GM12878 (cell line): ENCODE measurements at regions not wholly inside any gene's neighbourhood (a gene's known extent, or its start where the extent isn't known, plus 50 kb on each side); places are given as distances from the start of the nearest gene placed in this dataset. TPM values are rescaled to one million over a fixed set of nuclear protein-coding genes. Genes with fewer than 3 reads are reported as not detected.

ENCODE experiments used
- BMI1 ChIP-seq: fragments of 450-650 bp; IDR thresholded peaks from 2 replicates; pipeline ENCODE4 v1.6.1; 2016; ENCODE audit warnings: mild to moderate bottlenecking, moderate library complexity, borderline replicate concordance
- BRCA1 ChIP-seq: IDR thresholded peaks from 2 replicates; pipeline ENCODE4 v1.6.1; 2011; ENCODE audit warnings: low read depth, low read length, improper control_type of control experiment
- MLLT1 ChIP-seq: fragments of 450-650 bp; IDR thresholded peaks from 2 replicates; pipeline ENCODE4 v1.6.1; 2016; ENCODE audit warnings: mild to moderate bottlenecking
- SMAD5 ChIP-seq: IDR thresholded peaks from 2 replicates; pipeline ENCODE4 v1.6.1; 2016; ENCODE audit warnings: antibody characterized with exemption, low read depth
- SREBF1 ChIP-seq: IDR thresholded peaks from 2 replicates; pipeline ENCODE4 v1.6.1; 2012; ENCODE audit warnings: mild to moderate bottlenecking, low read length
- TBL1XR1 ChIP-seq: IDR thresholded peaks from 2 replicates; pipeline ENCODE4 v1.6.1; 2012; ENCODE audit warnings: low read depth, low read length, improper control_type of control experiment
- ZBTB11 ChIP-seq: fragments of 450-650 bp; formaldehyde crosslinking; IDR thresholded peaks from 2 replicates; pipeline ENCODE4 v1.5.0; 2022; ENCODE audit warnings: mild to moderate bottlenecking, missing genetic modification characterization
- ZNF207 ChIP-seq: fragments of 450-650 bp; IDR thresholded peaks from 2 replicates; pipeline ENCODE4 v1.6.1; 2014; ENCODE audit warnings: antibody characterized with exemption, mild to moderate bottlenecking, borderline replicate concordance
- small RNA-seq: library from RNA; depleted of rRNA; stranded (forward); fragments of <200 nt; gene quantifications from one replicate; pipeline ENCODE3, GENCODE V24; 2014

- TF ChIP-seq ZBTB11 (CRISPR knock-in tag) = no peak
- no peak for TF ChIP-seq TBL1XR1
- no peak for TF ChIP-seq ZNF207
- no peak for TF ChIP-seq SMAD5
- TF ChIP-seq MLLT1 = no peak
- no peak for TF ChIP-seq BMI1
- TF ChIP-seq BRCA1 = no peak
- TF ChIP-seq SREBF1 = no peak
Observed at GRCh38 chr4:134260126-134260525, 58.5 kb upstream of the PABPC4L start (continued).

Small RNA genes in the stretch of these regions (small RNA-seq; reads per million reads assigned to genes)
- gene AC104619.4 = not detected
- gene RF00026 = not detected
